ENCODE measurements at regions not wholly inside any gene's neighbourhood (a gene's known extent, or its start where the extent isn't known, plus 50 kb on each side); places are given as distances from the start of the nearest gene placed in this dataset.

DNA sequence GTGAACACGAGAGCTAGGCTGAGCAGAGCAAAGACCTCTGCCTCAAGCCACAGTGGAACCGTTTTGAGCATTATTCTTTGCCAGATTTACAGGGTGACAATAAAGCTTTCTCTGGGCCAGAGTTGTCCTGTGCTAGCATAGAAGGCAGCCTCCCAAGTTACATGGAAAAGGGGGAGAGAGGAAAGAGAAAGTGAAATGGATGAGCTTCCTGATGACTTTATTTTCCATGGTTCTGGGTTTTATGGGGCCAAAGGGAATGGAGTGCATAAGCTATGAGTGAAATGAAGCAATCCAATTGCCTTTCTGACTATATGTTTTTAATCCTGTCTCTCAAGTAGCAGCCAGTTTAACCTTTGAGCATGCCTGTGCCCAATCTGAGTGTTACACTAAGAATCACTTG, 428.4 kb downstream of the COG6 start:
- DNase-seq = no peak

DNA sequence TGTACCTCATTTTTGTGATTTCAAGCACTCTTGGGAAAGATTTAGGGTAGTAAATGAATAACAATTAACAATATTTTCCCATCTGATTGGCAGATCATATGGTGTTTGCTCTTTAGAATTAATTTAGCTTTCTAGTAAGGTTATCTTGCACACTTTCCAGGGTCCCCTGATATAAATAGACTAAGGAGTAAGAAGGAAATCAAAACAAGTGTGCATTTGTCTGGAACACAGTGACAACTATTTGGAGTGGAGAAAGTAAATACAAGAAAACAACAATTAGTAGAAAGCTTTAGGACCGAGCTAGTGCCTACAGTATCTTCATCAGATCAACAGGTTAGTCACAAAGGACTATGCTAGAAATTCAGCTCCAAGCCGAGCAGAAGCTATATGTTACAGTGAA, 429.5 kb downstream of the COG6 start:
- no peak for DNase-seq

DNA sequence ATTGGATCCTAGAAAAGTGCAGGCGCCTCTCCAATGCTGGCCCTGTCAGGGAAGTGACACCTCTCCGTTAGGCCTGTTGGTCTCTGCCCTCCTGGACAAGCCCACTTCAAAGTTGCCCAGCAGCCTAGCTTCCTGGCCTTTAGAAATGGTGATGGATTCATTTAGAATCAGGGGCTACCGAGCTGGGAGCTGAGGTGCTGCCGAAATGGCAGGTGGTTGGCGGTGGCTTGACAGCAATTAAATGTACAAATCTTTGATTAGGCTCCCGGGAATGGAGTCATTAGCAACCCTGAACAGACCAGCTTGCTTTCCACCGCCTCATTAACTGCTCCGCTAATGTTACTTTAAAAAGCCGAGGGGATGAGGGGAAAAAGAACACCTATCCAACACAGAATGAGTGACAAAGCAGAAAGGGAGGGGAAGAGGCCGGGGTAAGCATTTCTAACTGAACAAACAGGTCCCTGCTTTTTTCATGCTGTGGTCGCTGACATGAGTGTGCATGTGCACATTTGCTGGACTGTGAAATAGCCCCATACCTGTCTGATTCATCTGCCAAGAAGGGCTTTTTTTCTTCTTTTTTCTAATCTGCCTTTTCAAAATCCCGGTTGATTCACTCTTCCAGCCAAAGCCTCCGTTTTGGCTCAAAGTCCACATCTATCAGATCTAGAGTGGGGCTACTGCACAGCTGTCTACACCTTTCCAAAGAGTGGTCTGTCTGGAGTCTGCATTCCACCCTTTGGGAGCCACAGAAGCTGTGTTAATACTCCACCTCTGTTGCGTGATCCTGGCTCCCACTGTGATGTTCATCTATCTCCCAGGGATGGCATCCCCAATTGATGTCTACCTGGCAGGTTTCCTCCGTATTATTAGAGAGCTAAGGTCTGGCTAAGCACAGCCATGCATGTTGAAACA, 431.9 kb downstream of the COG6 start:
- DNase-seq = peak; percentile 11

DNA sequence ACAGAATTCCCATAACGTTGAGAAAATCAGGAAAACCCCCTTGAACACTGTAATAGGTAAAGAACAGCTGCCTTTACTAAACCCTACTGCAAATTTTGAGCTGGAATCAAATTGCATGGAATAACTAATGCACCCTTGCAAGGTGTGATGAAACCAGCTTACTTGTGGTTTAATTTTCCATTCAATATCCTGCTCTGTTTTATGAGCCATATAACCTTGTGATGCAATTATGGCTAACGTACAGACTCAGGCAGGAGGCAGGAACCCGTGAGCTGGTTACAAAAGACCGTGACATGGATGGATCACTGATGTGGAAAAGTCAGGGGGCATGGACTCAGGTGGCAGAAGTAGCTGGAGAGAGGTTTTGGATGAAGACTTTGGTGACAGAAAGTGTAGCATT, 438.6 kb downstream of the COG6 start:
- no peak for DNase-seq

DNA sequence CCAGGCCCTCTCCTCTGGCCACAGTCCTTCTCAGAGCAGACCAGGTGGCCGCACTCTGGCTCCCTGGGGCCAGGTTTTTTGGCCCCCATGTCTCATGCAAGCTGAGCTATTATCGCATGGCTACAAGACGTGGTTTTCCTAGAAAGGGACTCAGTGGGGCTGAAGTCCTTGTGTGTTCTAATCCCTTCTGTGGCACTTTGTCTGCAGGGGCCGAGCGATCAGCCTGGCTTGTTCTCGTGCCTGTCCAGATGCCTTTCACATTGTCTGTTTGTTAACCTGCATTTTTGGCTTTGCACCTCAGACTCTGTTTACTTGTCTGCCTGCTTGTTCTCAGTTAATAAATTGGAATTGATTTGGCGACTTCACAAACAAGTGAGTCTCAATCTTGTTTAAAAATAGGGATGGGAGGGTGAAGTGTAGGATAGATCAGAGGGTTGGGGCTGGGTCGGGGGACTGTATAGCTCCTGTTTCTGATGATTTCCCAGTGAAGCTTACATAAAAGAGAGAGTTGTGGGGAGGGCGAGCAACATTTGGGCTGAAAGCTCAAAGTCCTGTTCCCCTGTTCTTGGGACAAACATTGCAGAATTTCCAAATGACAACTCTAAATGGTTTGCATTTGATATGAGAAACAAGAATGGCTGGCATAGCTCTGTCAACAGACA, 440.4 kb downstream of the COG6 start:
- no peak for DNase-seq

DNA sequence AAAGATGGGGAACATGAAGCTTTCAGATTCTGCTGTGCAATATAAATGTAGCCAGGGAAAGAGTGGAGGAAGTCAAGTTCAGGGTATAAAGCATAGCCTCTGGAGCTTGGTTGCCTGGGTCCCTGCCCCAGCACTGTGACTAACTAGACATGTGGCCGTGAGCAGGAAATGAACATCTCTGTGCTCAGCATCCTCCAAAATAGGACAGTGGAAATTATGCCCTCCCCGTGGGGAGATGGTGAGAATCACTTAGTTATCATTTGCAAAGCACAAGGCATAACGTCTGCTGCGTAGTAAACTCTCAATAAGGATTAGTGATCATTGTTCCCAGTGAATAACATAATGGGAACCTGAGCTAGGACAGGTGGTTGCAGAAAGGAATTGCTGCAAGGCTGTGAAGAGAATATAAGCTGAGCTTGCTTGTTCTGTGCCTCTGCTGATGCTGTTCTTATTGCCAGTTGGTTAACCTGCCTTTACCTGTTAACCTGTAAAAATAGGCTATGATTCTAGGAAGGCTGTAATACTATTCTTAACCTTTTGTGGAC, 441.0 kb downstream of the COG6 start:
- no peak for DNase-seq

DNA sequence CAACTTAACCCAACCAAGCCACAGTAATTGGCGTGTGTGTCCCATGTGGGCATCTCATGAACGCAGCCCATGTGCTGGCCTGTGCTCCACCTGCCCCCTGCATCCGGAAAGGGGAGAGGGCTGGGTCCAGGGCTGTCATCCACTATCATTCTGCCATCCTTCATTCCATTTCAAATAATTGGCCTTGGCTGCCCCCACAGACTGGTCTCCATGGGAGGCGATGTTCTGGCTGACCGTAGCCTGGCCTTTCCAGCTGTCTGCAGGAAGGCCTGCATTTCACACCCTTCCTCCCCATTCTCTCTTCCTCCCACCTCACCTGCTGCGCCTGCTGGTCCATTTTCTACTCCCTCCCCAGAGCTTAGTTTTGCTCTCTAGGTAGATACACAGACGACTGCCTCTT, 442.8 kb downstream of the COG6 start:
- no peak for DNase-seq

DNA sequence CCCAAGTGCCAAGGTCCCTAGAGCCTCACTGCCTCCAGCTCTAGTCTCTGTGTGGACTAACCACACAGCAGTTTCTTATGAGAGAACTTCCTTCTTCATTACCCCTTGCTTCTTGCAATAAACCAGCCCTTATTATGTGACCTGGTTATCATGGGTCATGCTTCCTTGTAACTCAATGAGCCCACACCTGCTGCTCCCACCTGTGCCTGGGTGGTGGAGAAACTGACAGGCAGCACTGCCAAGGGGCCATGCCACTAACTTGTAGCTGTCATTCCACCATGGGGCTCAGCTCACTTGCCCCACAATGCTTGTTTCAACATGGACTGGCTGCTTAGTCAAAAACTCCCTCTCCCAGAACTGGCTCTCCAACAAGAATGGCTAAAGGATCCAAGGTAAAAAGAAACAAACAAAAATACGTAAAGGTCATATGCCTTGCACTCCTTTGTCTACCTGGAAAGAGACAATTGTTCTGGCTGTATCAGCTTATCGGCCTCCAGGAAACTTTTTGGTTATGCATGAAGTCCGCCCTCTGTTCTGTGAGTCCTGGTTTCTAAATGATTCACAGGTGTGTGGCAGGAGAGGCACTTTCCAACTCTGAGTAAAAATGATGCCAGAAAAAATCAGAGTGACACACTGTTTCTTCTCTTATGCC, 446.4 kb downstream of the COG6 start:
- DNase-seq = no peak

DNA sequence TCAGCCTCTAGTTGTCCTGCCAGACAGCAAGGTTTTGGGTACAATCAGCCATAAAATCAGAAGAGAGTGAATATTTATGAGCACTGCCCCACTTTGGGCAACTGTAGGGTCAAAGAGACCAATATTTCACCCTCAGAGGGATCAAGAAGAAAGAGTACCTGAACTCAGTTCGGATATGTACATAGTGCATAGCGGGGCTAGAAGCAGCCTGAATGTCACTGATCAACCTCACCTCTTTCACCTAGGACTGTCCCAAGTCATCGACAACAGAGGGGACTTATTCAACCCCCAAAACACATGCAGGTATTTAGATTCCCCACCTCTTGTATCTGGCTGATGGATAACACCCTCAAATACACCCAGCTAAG, 446.9 kb downstream of the COG6 start:
- DNase-seq = no peak

DNA sequence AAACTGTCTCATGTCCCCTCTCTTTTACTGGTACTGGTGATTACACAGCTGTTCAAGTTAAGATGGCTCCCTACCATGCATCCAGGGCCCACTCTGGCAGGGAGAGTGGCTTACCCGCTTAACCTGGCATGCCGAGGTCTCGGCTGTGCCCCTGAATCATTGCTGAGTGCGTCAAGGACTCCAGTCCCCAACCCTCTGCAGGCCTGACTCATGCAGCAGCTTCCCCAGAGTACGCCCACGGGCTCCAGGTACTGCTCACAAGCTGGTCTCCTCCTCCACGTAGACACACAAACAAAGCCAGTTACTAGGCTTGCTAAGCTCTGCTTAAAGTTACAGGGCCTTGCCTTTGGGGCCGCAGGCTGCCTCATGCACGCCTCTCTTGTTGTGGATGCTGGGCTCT, 447.4 kb downstream of the COG6 start:
- DNase-seq = no peak

DNA sequence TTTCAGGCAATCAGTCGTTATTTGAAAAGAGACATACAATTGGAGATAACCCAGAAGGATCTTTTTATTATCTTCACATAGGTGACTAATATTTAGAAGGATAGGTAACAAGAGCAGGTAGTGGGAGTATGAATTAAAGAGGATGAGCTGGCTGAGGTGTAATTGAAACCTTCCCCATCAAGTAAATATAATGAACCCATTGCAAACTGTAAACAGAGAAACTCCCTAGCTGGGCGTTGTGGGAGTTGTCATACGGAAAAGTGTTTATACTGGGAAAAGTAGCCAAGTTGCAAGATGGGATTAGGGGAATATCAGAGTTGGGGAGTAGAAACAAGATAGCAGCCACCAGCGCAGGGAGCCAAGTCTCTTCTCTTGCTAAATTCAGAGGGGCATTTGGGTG, 448.4 kb downstream of the COG6 start:
- no peak for DNase-seq

DNA sequence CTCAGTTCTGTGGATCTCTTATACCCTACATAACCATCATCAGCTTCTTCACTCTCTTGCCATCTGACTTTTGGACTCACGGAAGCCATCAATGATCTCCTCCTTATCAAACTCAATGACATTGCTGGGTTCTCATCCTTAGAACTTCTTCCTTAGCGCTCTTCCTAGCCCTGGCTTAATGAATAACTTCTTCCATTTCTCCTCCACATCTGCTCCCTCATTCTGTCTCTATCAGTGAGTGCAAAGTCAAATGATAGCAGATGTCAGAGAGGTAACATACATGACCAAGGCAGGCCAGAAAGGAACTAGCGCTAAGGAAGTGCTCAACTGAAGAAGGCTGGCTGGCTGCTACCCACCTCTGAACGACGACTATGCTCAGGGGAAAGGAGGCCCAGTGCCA, 449.8 kb downstream of the COG6 start:
- DNase-seq = no peak

DNA sequence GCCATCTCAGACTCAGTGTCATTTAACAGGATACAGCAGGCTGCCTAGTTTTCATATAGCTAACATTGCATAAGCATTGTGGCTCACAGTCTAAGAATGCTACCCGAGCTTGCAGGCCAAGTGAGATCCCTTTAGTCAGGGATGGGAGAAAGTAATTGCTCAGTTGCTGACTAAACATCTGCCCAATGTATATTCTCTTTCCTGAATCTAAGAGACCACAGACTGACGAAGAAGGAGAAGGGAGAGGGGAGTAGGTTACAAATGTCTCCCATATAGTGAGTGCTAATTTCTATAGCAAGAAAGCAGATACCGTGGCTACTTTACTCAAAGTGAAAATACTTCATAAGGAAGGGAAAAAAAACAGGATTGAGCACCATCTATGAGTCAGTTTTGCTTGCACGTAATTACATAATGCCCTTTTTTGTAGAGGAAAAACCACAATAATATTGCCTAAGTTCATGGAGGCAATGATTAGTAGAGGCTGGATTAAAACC, 453.9 kb downstream of the COG6 start:
- DNase-seq = no peak

DNA sequence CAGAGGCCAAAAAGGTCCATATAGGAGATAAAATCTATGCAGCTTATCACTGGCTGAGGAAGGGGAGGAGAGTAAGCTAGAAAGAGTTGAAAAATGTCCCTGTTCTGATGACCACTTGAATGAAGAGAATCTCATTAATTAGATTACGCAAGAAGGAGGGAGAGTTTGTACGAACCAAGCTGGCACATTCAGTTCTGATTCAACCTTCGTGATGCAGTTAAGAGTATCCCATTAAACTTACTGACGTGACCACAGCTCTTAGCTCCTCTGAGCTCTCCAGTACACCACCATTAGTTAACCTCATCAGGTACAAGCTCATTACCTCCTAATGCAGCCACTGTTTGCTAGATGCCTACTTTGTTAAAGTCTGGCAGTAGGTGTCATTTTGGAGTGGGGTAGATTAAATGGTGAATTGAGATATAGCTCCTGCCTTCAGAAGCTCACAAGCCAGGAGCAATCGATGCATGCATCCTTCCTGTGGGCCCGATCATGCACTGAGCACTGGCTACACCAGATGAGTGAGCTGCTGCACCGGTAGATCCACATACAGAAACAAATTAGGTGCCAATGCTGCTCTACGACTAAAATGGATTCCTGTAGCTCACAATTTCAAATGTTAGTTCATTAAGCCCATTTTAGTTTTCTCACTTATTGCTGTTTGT, 458.3 kb downstream of the COG6 start:
- no peak for DNase-seq

DNA sequence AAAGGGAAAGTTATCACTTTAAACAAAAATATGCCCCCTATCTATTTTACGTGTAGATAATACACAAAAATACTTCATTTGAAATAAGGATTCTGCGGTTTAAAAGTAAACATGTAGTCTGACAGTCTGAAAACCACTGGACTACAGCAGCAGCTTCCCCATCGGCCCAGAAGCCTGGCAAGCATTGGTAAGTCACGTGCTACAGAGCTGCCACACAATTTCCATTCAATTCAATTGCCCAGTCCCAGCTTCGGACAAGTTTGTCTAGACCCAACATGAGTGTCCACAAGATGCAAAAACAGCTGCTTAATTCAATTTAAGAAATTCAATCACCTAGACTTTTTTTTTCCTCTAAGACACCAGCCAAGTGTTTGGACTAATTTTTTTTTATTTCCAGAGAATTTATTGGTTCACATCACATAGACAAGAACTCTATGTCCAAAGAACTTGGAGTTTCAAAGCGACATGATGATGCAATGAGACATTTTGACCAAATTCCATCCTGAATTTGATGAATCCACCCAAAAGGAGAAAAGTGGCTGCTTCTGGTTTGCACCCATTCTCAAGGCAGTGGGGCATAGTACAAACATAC, 458.9 kb downstream of the COG6 start:
- DNase-seq = no peak

DNA sequence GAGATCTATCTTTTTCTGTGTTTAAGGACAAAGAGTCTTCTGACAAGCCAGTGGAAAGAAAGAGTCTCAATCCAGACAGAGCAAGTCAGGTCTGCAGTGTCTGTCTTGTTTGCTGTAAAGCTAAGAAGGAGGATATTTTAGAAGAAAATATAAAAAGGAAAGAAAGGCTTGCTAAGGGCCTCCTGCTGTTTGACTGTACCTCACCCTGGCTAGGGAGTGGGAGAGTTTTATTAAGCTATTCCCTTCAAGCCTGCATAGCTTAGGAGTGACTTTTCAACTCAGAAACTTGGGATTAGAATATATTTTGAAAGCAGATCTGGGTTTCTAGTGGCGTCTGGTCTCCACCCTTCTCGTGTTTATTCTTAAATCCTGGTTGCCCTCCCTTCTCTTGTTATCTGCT, 460.0 kb downstream of the COG6 start:
- no peak for DNase-seq

DNA sequence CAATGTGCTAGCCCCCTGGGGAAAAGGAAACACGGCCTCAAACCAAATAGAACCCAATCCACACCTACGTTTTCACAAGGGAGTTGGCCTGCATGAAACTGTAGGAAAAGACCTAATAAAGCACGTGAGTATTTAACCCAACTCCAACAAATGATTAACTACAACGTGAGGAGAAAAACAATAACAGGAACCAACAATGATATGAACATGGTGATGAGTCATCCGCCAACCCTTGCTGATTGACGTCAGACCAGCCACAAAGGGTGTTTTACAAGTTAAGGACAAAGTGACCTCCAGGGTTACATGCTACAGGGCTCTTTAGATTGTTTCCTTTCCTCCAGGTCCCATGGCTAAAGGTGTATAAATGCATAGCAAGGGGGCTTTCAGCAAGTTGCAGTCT, 460.5 kb downstream of the COG6 start:
- DNase-seq = no peak

DNA sequence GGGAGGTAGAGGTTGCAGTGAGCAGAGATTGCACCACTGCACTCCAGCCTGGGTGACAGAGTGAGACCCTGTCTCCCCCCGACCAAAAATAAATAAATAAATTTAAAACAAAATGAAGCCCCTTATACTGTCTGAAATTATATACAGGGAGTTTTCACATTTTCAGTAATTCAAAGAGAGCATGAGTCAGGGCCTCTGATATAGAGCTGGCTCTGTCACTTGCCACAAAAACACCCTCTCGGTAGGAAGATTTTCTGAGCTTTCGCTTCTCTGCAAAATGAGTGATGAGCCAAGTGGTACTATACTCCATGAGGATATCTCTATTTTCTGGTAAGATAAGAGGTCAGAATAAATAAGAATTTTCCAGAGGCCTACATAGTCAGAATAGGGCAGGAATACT, 462.9 kb downstream of the COG6 start:
- no peak for DNase-seq

DNA sequence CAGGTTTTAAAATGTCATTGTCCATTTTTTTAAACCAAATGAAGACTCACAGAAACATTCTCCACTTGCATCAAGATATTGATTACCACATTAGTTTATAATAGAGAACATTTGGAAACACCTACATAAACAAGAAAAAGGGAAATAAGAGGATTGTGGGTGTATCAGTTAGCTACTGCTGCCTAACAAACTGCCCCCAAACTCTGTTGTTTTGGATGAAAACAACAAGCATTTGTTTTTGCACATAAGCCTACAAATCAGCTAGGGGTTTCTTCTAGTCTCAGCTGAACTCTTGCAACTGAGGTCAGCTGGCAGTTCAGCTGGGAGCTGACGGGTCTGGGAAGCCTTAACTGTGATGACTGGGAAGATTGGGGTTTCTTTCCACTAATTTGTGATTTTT, 464.4 kb downstream of the COG6 start:
- DNase-seq = no peak

DNA sequence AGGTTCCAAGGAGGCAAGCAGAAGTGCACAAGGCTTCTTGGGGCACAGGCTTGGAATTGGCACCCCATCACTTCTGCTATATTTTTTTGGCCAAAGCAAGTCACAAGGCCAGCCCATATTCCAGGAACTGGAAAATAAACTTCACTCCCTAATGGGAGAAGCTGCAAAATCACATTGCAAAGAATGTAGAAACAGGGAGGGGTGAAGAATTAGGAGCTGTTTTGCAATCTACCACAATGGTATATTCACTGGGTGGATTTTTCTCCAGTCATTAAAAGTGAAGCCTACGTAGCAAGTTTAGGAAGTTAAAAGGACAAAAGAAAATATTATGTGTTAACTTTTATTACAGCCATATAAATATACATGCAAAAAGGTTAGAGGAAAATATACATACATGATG, 464.8 kb downstream of the COG6 start:
- DNase-seq = no peak

DNA sequence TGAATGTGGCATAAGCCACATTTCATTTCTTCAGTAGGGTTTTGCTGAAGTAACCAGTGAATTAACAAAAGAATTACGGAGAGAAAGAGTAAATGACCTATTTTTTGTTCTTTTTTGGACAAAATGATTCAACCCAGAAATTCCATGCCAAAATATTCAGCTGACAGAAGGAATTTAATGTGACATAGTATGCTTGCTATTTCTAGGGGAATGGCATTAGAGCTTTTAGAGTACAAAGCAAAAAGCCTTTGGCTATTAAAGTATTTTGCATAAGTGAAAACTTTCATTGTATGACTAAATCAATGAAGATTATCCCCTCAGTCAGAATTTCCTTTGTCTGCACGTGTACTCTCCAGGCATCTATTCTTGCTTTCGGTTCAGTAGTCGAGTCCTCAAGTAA, 465.3 kb downstream of the COG6 start:
- no peak for DNase-seq

DNA sequence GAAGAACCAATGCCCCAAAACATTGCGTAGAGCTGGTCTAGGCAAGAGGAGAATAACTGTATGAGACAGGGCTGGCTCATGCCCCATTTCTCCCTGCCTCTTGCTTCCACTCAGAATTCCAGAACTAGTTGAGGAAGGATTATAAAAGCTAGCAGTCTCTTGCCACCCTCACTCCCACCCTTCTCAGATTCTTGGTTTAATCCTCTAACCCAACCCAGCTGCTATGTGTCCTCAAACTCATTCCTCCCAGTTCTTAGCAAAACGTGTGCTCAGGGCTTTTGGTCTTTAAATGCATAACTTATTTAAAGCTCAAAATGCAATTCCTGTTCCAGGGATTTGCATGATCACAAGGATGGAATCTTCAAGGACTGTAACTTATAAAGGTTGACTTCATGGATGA, 466.3 kb downstream of the COG6 start:
- DNase-seq = no peak

All from NCI-H1092 (cell line).